HEK293T (cell line): ENCODE measurements at regions not wholly inside any gene's neighbourhood (a gene's known extent, or its start where the extent isn't known, plus 50 kb on each side); places are given as distances from the start of the nearest gene placed in this dataset.

Experiments used
- CTCF ChIA-PET: fragments of 350-600 bp; formaldehyde crosslinking; extraction: SDS; loops from one replicate; lab custom pipeline; 2021; ENCODE audit warnings: antibody characterized with exemption, inconsistent platforms; lab: Yijun Ruan, JAX
- POLR2A ChIA-PET: fragments of 350-600 bp; formaldehyde crosslinking; extraction: SDS; loops from one replicate; lab custom pipeline; 2020; ENCODE audit warnings: antibody characterized with exemption, inconsistent platforms; lab: Yijun Ruan, JAX
- DNase-seq: peaks from one replicate; pipeline ENCODE4 v3.0.0; 2012; ENCODE audit warnings: mixed read lengths; ENCODE audit errors: extremely low spot score
- ARNT ChIP-seq: fragments of 450-650 bp; IDR thresholded peaks from 2 replicates; pipeline ENCODE4 v1.6.1; 2017; ENCODE audit warnings: mild to moderate bottlenecking
- BHLHE40 ChIP-seq: fragments of 450-650 bp; IDR thresholded peaks from 2 replicates; pipeline ENCODE4 v1.6.1; 2016; ENCODE audit warnings: mild to moderate bottlenecking, moderate library complexity, borderline replicate concordance
- CTBP1 ChIP-seq: fragments of 450-650 bp; IDR thresholded peaks from 2 replicates; pipeline ENCODE4 v1.6.1; 2016; ENCODE audit warnings: borderline replicate concordance
- ELF4 ChIP-seq: fragments of 450-650 bp; IDR thresholded peaks from 2 replicates; pipeline ENCODE4 v1.6.1; 2017; ENCODE audit warnings: antibody characterized with exemption
- FOXA1 ChIP-seq: fragments of 450-650 bp; IDR thresholded peaks from 2 replicates; pipeline ENCODE4 v1.6.1; 2016; ENCODE audit warnings: mild to moderate bottlenecking
- FOXK2 ChIP-seq: fragments of 450-650 bp; IDR thresholded peaks from 2 replicates; pipeline ENCODE4 v1.6.1; 2016; ENCODE audit warnings: mild to moderate bottlenecking
- FOXM1 ChIP-seq: fragments of 450-650 bp; IDR thresholded peaks from 2 replicates; pipeline ENCODE4 v1.6.1; 2017; ENCODE audit warnings: mild to moderate bottlenecking, borderline replicate concordance
- HDGF ChIP-seq: fragments of 450-650 bp; IDR thresholded peaks from 2 replicates; pipeline ENCODE4 v1.6.1; 2017; ENCODE audit warnings: antibody characterized with exemption, borderline replicate concordance
- L3MBTL2 ChIP-seq: fragments of 450-650 bp; conservative IDR thresholded peaks from 2 replicates; pipeline ENCODE4 v1.6.1; 2016; ENCODE audit warnings: mild to moderate bottlenecking
- LEF1 ChIP-seq: fragments of 450-650 bp; IDR thresholded peaks from 2 replicates; pipeline ENCODE4 v1.6.1; 2017; ENCODE audit warnings: mild to moderate bottlenecking, borderline replicate concordance
- NFRKB ChIP-seq: fragments of 450-650 bp; IDR thresholded peaks from 2 replicates; pipeline ENCODE4 v1.6.1; 2016; ENCODE audit warnings: mild to moderate bottlenecking, moderate library complexity
- PKNOX1 ChIP-seq: fragments of 450-650 bp; IDR thresholded peaks from 2 replicates; pipeline ENCODE4 v1.6.1; 2016
- SP1 ChIP-seq: fragments of 450-650 bp; IDR thresholded peaks from 2 replicates; pipeline ENCODE4 v1.6.1; 2017
- SUZ12 ChIP-seq: fragments of 450-650 bp; IDR thresholded peaks from 2 replicates; pipeline ENCODE4 v1.6.1; 2016; ENCODE audit warnings: mild to moderate bottlenecking
- TARDBP ChIP-seq: fragments of 450-650 bp; IDR thresholded peaks from 2 replicates; pipeline ENCODE4 v1.6.1; 2016
- ZNF384 ChIP-seq: fragments of 450-650 bp; IDR thresholded peaks from 2 replicates; pipeline ENCODE4 v1.6.1; 2016

GRCh38 chr17:77665833-77666232 lies 292.7 kb upstream of the TNRC6C start:
- POLR2A ChIA-PET: no interaction called here
- TF ChIP-seq ELF4 (no peak), TARDBP (no peak), LEF1 (no peak), L3MBTL2 (no peak), CTBP1 (no peak), BHLHE40 (no peak), FOXA1 (no peak), HDGF (no peak), ARNT (no peak), PKNOX1 (no peak), ZNF384 (no peak), NFRKB (no peak), SUZ12 (no peak), SP1 (no peak), FOXK2 (no peak), FOXM1 (no peak)
- no peak for DNase-seq
- CTCF ChIA-PET: no interaction called here

- CTCF ChIA-PET: no interaction called here
- POLR2A ChIA-PET: no interaction called here
- no peak for TF ChIP-seq LEF1
- no peak for TF ChIP-seq ZNF384
- TF ChIP-seq PKNOX1: no peak
- TF ChIP-seq L3MBTL2: no peak
- no peak for TF ChIP-seq FOXM1
- TF ChIP-seq BHLHE40: no peak
- no peak for TF ChIP-seq NFRKB
- no peak for TF ChIP-seq HDGF
- TF ChIP-seq ARNT: no peak
- no peak for TF ChIP-seq FOXK2
- no peak for TF ChIP-seq SUZ12
- TF ChIP-seq FOXA1: no peak
- TF ChIP-seq SP1: no peak
- no peak for TF ChIP-seq ELF4
- TF ChIP-seq TARDBP: no peak
- no peak for TF ChIP-seq CTBP1
- DNase-seq: no peak
These were observed 292.0 kb upstream of the TNRC6C start for GRCh38 chr17:77666462-77666861.

GRCh38 chr17:77666881-77667395 lies 291.6 kb upstream of the TNRC6C start:
- ChIA-PET POLR2A (no interaction called here), CTCF (no interaction called here)
- no peak for DNase-seq

GRCh38 chr17:77667478-77667877 lies 291.0 kb upstream of the TNRC6C start:
- ChIA-PET CTCF (no interaction called here), POLR2A (no interaction called here)
- DNase-seq: no peak
- no peak for TF ChIP-seq ARNT
- peak; percentile 21; the same call in 1 of the 2 replicates for TF ChIP-seq PKNOX1

More at GRCh38 chr17:77666881-77667395, 291.6 kb upstream of the TNRC6C start:
- TF ChIP-seq BHLHE40 (no peak), CTBP1 (no peak), PKNOX1 (no peak), FOXM1 (no peak), HDGF (no peak), SUZ12 (no peak), L3MBTL2 (no peak), FOXA1 (no peak), FOXK2 (no peak), ELF4 (no peak), ZNF384 (no peak), SP1 (no peak), NFRKB (no peak), ARNT (no peak), TARDBP (no peak), LEF1 (no peak)

GRCh38 chr17:77668518-77668917 lies 290.0 kb upstream of the TNRC6C start:
- CTCF ChIA-PET: no interaction called here
- POLR2A ChIA-PET: no interaction called here
- DNase-seq: no peak

GRCh38 chr17:77670173-77670572 lies 288.3 kb upstream of the TNRC6C start:
- CTCF ChIA-PET: no interaction called here
- TF ChIP-seq FOXK2 (no peak), SP1 (no peak), SUZ12 (no peak), ZNF384 (no peak)
- DNase-seq: no peak
- POLR2A ChIA-PET: no interaction called here

More at GRCh38 chr17:77668518-77668917, 290.0 kb upstream of the TNRC6C start:
- no peak for TF ChIP-seq FOXA1
- TF ChIP-seq ZNF384: peak; percentile 67; the same call in 1 of the 2 replicates
- TF ChIP-seq HDGF: no peak
- no peak for TF ChIP-seq ARNT
